Gastrocnemius medialis (tissue), 4 donors: ENCODE measurements at regions not wholly inside any gene's neighbourhood (a gene's known extent, or its start where the extent isn't known, plus 50 kb on each side); places are given as distances from the start of the nearest gene placed in this dataset.
"Not testable (repeated sequence)": the region's sequence is repeated elsewhere in the genome, so short reads cannot be mapped to it uniquely, and the experiment has no call there.

Source experiments
- ATAC-seq, 2 donors: fragments of 150-250 bp; one replicate each; pipeline ENCODE4 v1.9.1; 2016
- DNase-seq, 2 donors: peaks; one replicate each; pipeline ENCODE4 v3.0.0-alpha.2; 2019
- H3K27ac ChIP-seq, 4 donors: fragments of 200-600 bp; sonication (generic); 1 replicate in 1 of 4; 2 replicates in 3 of 4; pipeline ENCODE4 v1.5.1; 2016 to 2018; ENCODE audit warnings: mild to moderate bottlenecking in 2 of 4, moderate library complexity in 1 of 4
- H3K27me3 ChIP-seq, 3 donors: fragments of 200-600 bp; sonication (generic) in 2 of 3; 1 replicate in 1 of 3; 2 replicates in 2 of 3; pipeline versions ENCODE4 v1.5.1 to v1.6.0; 2016 to 2019; ENCODE audit warnings: mild to moderate bottlenecking in 1 of 3, moderate library complexity in 1 of 3
- H3K36me3 ChIP-seq, 2 donors: fragments of 200-600 bp; sonication (generic) in 1 of 2; one replicate each; pipeline ENCODE4 v1.5.1; 2017 to 2018
- H3K4me1 ChIP-seq, 2 donors: fragments of 200-600 bp; sonication (generic) in 1 of 2; one replicate each; pipeline ENCODE4 v1.5.1; 2016 to 2017; ENCODE audit warnings: mild to moderate bottlenecking in 2 of 2
- H3K4me3 ChIP-seq, 4 donors: fragments of 200-600 bp; sonication (generic) in 3 of 4; 1 replicate in 1 of 4; 2 replicates in 3 of 4; pipeline ENCODE4 v1.5.1; 2016 to 2019; ENCODE audit warnings: mild to moderate bottlenecking in 2 of 4
- H3K9me3 ChIP-seq, 3 donors: fragments of 200-600 bp; sonication (generic) in 2 of 3; 1 replicate in 1 of 3; 2 replicates in 2 of 3; pipeline ENCODE4 v1.5.1; 2016 to 2019
- POLR2A ChIP-seq, 2 donors: fragments of 450-650 bp; IDR thresholded peaks; one replicate each; pipeline ENCODE4 v1.6.1; 2017; ENCODE audit warnings: antibody characterized with exemption in 2 of 2, mild to moderate bottlenecking in 2 of 2, moderate library complexity in 2 of 2
- in situ Hi-C, 4 donors: fragments of 200-750 bp; cut with MboI; loops; one replicate each; pipeline versions ENCODE4 v1.15.0 to v1.8.0; 2017; ENCODE audit warnings: low sequenced_read_pairs in 4 of 4
- intact Hi-C: fragments of 100-400 bp; cut with DNase I; formaldehyde crosslinking; loops from one replicate; pipeline ENCODE4 v1.15.1; 2023; ENCODE audit warnings: low total_unique reads
- TF ChIP-seq, protein P1 (sequence below), 5 experiments: fragments of 450-650 bp in 3 of 5; fragments of 200-600 bp in 2 of 5; sonication (generic) in 2 of 5; IDR thresholded peaks in 4 of 5; conservative IDR thresholded peaks in 1 of 5; 1 replicate in 4 of 5; 2 replicates in 1 of 5; pipeline ENCODE4 v1.5.1; 2016 to 2019; ENCODE audit warnings: antibody characterized with exemption in 5 of 5, mild to moderate bottlenecking in 3 of 5, moderate library complexity in 3 of 5

DNA sequence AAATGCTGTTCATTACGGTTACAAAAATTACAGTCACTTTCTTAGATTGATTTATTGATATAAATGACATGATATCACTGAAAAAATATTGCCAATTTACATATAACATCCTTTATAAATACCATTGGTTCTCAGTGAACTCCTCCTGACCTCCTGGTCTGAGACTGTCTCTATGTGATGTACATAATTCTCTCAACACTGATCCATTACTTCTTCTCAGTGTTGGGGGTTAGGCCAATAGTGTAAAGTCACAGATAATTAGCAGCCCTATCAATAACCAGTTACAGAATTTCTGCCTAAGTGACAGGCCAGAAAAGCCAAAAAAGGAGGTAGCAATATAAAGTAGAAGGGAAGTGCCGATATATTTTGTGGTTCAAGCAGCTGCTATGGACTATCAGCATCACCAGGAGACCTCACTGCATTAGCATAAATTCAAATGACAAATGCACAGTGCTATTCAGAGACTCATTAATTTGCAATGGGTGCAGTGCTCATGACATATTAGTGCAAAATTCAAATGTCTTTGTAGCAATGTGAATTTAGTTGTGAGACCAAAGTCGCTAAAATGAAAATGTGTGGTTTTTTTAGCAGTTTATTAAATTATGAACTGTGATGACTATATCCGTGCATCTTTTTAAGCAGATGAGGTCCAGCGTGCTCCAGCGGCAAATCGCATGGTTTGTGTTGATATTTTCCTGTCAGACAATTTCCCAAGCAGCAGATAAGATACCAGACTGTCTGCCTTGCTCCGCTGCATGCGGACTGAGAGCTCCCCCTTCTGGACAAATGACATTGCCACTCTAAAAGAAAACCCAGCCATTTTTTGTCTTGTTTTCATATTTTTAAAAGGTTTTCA, 144.6 kb downstream of the CETN3 start:
- TF ChIP-seq POLR2A (IDR thresholded peaks at IDR 0.05), result no peak
- TF ChIP-seq, protein P1, sequence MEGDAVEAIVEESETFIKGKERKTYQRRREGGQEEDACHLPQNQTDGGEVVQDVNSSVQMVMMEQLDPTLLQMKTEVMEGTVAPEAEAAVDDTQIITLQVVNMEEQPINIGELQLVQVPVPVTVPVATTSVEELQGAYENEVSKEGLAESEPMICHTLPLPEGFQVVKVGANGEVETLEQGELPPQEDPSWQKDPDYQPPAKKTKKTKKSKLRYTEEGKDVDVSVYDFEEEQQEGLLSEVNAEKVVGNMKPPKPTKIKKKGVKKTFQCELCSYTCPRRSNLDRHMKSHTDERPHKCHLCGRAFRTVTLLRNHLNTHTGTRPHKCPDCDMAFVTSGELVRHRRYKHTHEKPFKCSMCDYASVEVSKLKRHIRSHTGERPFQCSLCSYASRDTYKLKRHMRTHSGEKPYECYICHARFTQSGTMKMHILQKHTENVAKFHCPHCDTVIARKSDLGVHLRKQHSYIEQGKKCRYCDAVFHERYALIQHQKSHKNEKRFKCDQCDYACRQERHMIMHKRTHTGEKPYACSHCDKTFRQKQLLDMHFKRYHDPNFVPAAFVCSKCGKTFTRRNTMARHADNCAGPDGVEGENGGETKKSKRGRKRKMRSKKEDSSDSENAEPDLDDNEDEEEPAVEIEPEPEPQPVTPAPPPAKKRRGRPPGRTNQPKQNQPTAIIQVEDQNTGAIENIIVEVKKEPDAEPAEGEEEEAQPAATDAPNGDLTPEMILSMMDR (IDR thresholded peaks at IDR 0.05 in 4 of 5, conservative IDR thresholded peaks at IDR 0.05 in 1 of 5), result peak; percentile 49 to 89 (median 69)
- intact Hi-C loops (loop anchor here (2.0 kb wide), 1 partner anchor 1538 kb away; no protein-coding TSS in a partner anchor), in situ Hi-C loops (loop anchor here (10.0 to 25.0 kb wide), 4 partner anchors 1530 to 1553 kb away; no protein-coding TSS in a partner anchor)
- H3K36me3 ChIP-seq, result no peaks in the 10 kb centered on the region
- no peak overlapping the region for H3K4me3 ChIP-seq
- DNase-seq, result peak; percentile 15 to 18
- H3K4me1 ChIP-seq, result peaks cover 0 to 4% of the 10 kb centered on the region in 2 donors
- no peaks in the 10 kb centered on the region for H3K27me3 ChIP-seq
- no peak overlapping the region for H3K27ac ChIP-seq
- H3K9me3 ChIP-seq, result no peaks in the 10 kb centered on the region
- ATAC-seq, result no peak

DNA sequence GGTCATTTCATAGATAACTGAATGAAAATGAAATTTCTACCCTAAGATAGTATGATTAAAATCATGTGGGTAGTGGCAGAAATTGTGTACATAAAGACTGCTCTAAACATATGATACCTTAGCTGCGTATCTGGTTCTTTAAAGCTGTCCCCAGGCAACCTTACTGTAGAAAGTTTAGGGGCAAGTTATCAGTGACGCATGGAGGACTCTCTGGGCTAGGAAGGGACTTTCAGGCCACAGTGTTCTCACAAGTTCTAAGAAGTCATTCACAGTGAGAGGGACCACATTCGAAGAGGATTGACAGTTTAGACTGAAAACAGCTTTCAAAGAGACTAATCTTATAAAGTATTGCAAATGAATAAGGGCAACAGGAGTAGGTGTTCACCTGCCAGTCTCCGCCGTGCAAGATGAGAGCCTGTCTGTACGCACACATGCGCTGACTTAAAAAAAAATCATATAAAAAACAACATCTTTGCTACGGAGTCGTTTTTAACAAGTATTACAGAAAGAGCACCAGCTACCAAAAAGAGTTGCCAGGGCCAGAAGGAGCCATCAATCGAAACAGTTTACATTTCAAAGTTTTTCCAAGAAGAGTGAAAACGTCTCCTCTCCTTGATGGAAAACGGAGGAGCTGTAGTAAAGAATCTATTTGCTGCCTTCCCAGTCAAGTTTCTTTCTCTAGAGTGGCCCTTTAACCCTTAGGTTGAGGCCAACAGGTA, 146.3 kb downstream of the CETN3 start:
- H3K27me3 ChIP-seq, result no peaks in the 10 kb centered on the region
- in situ Hi-C loops (loop anchor here (10.0 to 25.0 kb wide), 4 partner anchors 1528 to 1551 kb away; no protein-coding TSS in a partner anchor), intact Hi-C loops (no loop called here)
- no peaks in the 10 kb centered on the region for H3K36me3 ChIP-seq
- ATAC-seq, result no peak
- H3K9me3 ChIP-seq, result no peaks in the 10 kb centered on the region
- no peak overlapping the region for H3K27ac ChIP-seq
- no peak overlapping the region for H3K4me3 ChIP-seq
- DNase-seq, result no peak
- peaks cover 0 to 4% of the 10 kb centered on the region in 2 donors for H3K4me1 ChIP-seq
- TF ChIP-seq, protein P1 (IDR thresholded peaks at IDR 0.05 in 4 of 5, conservative IDR thresholded peaks at IDR 0.05 in 1 of 5), result no peak
- no peak for TF ChIP-seq POLR2A (IDR thresholded peaks at IDR 0.05)

DNA sequence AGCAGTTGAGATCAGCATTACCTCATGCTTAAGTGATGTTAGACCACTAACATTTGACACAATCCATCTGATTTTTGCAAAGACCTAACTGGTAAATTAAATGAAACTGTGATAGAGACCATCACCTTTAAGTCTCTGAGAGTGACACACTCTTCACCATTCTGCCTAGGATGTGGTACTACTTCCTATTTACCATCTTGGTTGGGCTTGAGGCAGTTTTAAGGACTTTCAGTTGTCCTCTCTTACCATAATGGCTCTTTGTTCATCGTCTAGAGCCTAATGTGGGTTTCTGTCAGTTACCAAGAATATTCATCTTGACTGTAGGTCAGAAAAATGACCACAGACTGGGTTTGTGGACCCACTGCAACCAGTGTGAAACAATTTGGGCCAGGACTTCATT, 158.1 kb downstream of the CETN3 start:
- intact Hi-C loops (no loop called here), in situ Hi-C loops (loop anchor here in 1 of 4 donors (25.0 kb wide), 1 partner anchor 1539 kb away; no protein-coding TSS in a partner anchor)
- H3K27me3 ChIP-seq, result no peaks in the 10 kb centered on the region
- H3K9me3 ChIP-seq, result no peaks in the 10 kb centered on the region
- DNase-seq, result no peak
- H3K4me1 ChIP-seq, result no peaks in the 10 kb centered on the region
- no peaks in the 10 kb centered on the region for H3K36me3 ChIP-seq
- no peak overlapping the region for H3K27ac ChIP-seq
- no peak for TF ChIP-seq POLR2A (IDR thresholded peaks at IDR 0.05)
- TF ChIP-seq, protein P1 (IDR thresholded peaks at IDR 0.05 in 4 of 5, conservative IDR thresholded peaks at IDR 0.05 in 1 of 5), result no peak
- no peak overlapping the region for H3K4me3 ChIP-seq
- no peak for ATAC-seq

DNA sequence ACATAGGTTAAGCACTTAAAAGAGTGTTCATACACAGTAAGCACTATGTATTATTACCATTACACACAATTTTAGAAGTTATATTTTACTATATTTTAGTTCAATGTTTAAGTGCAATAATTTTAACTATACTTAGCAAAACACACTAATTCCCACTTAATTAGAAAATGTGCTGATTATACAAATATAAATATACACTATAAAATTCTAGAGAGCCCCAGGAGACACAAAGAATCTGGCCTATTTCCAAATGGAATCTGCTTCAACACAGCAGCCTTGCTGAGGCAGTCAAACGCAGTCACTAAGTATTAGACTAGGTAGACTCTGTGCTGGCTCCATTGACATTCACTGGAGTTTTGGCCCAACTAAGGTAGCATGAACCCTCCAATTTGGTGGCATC, 160.9 kb downstream of the CETN3 start:
- no peak for TF ChIP-seq POLR2A (IDR thresholded peaks at IDR 0.05)
- TF ChIP-seq, protein P1 (IDR thresholded peaks at IDR 0.05 in 4 of 5, conservative IDR thresholded peaks at IDR 0.05 in 1 of 5), result no peak
- no peak for DNase-seq

DNA sequence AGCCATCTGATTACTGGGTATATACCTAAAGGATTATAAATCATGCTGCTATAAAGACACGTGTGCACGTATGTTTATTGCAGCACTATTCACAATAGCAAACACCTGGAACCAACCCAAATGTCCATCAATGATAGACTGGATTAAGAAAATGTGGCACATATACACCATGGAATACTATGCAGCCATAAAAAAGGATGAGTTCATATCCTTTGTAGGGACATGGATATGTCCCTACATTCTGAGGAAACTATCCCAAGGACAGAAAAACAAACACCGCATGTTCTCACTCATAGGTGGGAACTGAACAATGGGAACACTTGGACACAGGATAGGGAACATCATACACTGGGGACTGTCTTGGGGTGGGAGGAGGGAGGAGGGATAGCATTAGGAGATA, 165.7 kb downstream of the CETN3 start:
- in situ Hi-C loops, H3K27ac ChIP-seq, intact Hi-C loops, ATAC-seq, H3K4me1 ChIP-seq, DNase-seq, H3K36me3 ChIP-seq, H3K4me3 ChIP-seq, H3K9me3 ChIP-seq, H3K27me3 ChIP-seq: not testable (repeated sequence)

More for the DNA sequence above, 160.9 kb downstream of the CETN3 start:
- Histone ChIP-seq H3K27me3 (no peaks in the 10 kb centered on the region), H3K4me3 (no peak overlapping the region), H3K4me1 (no peaks in the 10 kb centered on the region), H3K27ac (no peak overlapping the region), H3K9me3 (no peaks in the 10 kb centered on the region), H3K36me3 (no peaks in the 10 kb centered on the region)
- intact Hi-C loops, result no loop called here
- in situ Hi-C loops, result no loop called here
- ATAC-seq, result no peak
